Fibroblast of mammary gland (primary cell): ENCODE measurements at regions not wholly inside any gene's neighbourhood (a gene's known extent, or its start where the extent isn't known, plus 50 kb on each side); places are given as distances from the start of the nearest gene placed in this dataset.

ENCODE experiments used
- DNase-seq: peaks from one replicate; pipeline ENCODE4 v3.0.0-alpha.2; 2010; ENCODE audit warnings: low read depth
- H3K4me3 ChIP-seq: 2 replicates; pipeline ENCODE4 v1.5.1; 2011; ENCODE audit warnings: low read depth, mild to moderate bottlenecking, low read length, moderate library complexity; ENCODE audit not compliant: control insufficient read depth
- TF ChIP-seq, protein P1 (sequence below): conservative IDR thresholded peaks from 2 replicates; pipeline ENCODE4 v1.5.1; 2011; ENCODE audit warnings: low read depth, low read length, inconsistent platforms; ENCODE audit not compliant: control insufficient read depth, insufficient read depth

DNA sequence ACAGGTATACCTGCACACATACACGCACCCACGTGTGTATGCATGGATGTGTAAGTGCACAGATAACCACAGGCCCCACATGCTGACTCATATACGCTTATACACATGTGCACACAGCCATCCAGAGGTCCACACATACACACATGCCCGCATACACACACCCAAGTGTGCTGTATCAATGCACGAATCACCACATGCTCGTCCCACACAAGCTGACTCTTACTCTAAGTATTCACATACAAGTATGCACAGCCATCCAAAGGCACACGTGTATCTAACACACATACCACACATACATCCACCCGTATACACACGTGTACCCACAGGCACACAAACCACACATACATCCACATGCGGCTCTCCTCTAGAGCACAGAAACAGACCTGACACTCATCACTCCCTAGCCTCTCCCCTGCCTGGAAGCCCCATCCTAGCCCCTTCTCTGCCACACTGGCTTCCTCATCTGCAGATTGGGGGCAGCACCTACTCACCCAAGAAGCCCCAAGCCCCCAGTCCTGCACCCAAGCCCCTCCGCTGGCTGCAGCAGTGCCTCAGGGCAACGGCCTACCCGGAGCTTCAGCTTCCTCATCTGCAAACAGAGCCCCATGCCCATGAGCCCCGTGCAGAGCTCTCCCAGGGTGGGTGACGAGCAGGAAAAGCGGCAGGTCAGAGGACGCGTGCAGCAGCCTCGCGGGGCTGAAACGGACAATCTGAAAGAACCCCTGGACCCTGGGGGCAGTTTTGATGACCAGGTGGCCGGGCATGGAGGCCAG is 105.4 kb downstream of the NCOR2 start:
- no peak overlapping the region for H3K4me3 ChIP-seq
- DNase-seq, result peak; percentile 34
- TF ChIP-seq, protein P1, sequence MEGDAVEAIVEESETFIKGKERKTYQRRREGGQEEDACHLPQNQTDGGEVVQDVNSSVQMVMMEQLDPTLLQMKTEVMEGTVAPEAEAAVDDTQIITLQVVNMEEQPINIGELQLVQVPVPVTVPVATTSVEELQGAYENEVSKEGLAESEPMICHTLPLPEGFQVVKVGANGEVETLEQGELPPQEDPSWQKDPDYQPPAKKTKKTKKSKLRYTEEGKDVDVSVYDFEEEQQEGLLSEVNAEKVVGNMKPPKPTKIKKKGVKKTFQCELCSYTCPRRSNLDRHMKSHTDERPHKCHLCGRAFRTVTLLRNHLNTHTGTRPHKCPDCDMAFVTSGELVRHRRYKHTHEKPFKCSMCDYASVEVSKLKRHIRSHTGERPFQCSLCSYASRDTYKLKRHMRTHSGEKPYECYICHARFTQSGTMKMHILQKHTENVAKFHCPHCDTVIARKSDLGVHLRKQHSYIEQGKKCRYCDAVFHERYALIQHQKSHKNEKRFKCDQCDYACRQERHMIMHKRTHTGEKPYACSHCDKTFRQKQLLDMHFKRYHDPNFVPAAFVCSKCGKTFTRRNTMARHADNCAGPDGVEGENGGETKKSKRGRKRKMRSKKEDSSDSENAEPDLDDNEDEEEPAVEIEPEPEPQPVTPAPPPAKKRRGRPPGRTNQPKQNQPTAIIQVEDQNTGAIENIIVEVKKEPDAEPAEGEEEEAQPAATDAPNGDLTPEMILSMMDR, result no peak

DNA sequence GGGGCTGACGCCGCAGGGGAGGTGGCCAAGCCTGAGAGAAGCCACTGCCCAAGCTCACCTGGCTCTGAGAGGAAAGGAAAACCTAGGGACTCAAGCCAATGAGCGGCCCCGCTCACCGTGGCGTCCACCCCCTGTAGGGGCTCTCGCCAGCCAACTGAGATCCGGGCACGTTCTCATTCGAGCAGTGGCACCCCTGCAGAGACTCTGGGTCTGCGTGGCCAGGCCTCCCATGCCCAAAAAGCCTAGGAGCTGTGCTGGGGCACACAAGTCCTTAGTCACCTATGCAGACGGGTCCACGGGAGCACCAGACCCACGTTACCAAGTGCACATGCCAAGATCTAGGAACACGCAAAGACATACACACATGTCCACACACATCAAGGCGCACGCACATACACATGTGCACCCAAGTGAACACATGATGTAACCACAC is 106.2 kb downstream of the NCOR2 start:
- TF ChIP-seq, protein P1, result no peak
- no peak overlapping the region for H3K4me3 ChIP-seq
- no peak for DNase-seq

DNA sequence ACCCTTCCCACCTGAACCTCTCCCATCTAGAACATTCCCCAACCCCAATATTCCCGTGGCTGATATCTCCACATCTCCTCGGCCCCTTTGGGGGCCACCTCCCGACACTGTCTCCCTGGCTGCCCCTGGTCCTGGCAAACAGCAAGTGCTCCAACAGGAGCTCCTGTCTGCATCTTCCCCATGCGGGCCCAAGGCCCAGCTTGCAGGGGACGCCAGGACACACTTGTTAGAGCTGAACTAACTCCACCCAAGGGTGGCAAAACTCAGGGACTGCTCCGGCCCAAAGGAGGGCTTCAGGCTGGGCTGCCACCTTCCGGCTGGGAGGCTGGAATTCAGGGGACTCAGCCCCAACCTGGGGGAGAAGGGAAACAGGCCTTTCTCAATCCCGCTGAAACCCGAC is 106.6 kb downstream of the NCOR2 start:
- no peak overlapping the region for H3K4me3 ChIP-seq
- DNase-seq, result no peak
- TF ChIP-seq, protein P1, result no peak

DNA sequence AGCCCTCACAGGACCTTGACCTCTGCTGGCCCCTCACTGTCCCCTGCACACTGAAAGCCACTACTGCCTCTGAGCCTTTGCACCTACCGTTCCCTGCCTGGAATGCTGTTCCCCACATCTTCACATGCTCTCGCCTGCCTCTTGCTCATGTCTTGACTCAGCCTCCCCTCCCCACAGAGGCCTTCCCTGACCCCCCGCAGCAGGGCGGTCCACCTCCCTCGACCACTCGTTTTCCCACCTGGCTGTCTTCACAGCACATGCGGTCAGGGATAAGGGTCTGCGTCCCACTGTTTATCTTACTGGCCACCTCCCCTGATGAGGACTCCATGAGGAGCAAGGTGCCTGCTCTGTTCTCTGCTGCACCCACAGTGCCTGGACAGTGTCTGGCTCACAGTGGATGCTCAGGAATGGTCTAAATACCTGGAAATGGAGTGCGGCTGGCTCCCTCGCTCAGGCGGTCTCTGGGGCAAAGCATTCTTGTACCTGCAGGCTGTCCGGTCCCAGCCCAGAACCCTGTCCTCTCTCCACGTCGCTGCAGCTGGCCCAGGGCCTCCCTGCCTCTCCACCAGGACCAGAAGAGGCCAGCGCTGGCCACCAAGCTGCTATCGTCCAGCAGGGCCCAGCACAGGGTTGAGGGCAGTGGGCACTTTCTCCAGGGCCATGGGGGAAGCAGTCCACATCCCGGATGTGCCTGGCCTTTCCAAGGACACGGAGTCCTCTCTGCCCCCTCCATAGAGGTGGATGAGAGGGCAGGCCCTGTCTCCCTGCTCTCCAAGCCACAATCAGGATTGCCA is 107.4 kb downstream of the NCOR2 start:
- H3K4me3 ChIP-seq, result no peak overlapping the region
- TF ChIP-seq, protein P1, result no peak

DNA sequence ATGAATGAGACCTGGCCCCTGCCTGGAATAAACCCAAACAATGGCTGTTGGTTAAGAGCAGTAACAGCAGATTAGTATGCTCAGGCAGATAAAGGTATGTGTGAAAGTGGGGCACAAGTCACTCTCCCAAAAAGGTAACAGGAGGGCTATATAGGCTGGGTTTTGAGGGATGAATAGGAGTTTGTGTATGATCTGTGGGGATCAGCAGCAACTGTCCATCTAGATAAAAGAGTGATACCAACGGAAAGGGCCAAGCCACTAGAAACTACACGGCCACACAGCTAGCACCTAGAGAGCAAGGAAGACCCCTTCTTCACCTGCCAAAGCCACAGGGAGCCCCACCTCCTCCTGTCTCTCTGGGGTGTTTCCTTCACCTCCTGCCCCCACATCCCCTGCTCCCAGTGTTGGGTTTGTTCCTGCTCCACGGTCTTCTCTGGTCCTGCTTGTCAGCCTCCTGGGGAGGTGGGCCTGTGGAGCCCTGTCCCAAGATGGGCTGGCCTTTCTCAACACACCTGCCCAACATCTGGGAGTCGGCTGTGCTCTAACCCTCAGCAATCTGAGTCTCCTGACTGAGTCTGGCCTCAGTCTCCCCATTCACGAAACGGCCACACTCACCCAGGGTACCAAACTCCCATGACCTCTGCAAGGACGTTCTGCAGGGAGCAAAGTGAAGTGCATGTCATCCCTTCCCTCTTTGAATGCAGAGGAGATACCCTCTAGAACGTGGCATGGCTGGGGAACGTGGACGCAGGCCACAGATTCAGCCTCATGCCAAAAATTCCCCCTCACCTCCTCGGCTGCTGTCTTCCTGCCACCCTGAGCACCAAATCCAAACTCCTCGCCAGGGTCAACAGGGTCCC is 108.2 kb downstream of the NCOR2 start:
- no peak for DNase-seq
- TF ChIP-seq, protein P1, result no peak
- H3K4me3 ChIP-seq, result no peak overlapping the region

More for the DNA sequence above, 107.4 kb downstream of the NCOR2 start:
- DNase-seq, result no peak
